ENCODE measurements at regions not wholly inside any gene's neighbourhood (a gene's known extent, or its start where the extent isn't known, plus 50 kb on each side); places are given as distances from the start of the nearest gene placed in this dataset.

DNA sequence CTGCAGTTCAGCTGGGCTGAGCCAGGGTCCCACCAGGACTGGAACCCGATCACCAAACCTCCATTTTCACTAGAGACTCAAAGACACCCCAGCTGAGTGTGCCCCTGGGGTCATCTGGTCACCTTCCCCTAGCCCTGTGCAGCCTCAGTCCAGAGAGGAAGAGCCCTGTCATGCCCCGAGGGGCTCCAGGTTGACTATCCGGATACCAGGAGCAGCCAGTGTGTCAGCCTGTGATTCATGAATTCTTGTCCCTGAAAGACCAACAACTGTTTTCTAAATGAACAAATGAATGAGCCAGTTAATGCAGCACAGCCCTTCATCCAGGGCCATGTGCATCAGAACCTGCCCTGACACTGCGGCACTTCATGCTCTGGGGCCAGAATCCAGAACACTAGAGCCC lies 201.9 kb upstream of the TCERG1L start:
- H3K4me1 Mint-ChIP-seq (ENCODE audit: low read depth): no peaks in the 10 kb centered on the region
- intact Hi-C loops (cut with micrococcal nuclease): no loop called here
- no peak overlapping the region for H3K4me3 Mint-ChIP-seq
- no peak overlapping the region for H3K27ac Mint-ChIP-seq
- no peak for DNase-seq (ENCODE audit: low spot score)
- H3K9me3 Mint-ChIP-seq: peaks cover 11% of the 10 kb centered on the region
- H3K36me3 Mint-ChIP-seq (ENCODE audit: low read depth): no peaks in the 10 kb centered on the region
- no peaks in the 10 kb centered on the region for H3K27me3 Mint-ChIP-seq (ENCODE audit: insufficient read depth)

DNA sequence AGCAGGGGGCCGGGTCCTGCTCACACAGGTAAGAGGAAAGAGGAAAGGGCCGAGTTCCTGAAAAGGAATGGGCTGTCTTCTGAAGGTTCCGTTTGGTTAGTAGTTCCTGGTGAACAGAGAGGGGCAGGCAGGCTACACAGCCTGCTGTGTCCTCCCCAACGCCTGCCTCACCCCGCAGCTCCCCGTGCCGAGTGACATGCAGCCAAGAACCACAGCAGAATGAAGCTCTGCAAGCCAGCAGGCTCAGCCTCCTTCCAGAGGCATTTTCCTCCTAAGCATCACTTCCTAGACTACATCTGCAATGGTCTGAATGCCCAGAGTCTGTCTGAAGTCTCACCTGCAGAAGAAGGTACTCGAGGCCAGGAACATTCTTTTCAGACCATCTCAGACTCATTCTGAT lies 202.4 kb upstream of the TCERG1L start:
- Mint-ChIP-seq H3K36me3 (ENCODE audit: low read depth) (no peaks in the 10 kb centered on the region), H3K4me3 (no peak overlapping the region), H3K4me1 (ENCODE audit: low read depth) (no peaks in the 10 kb centered on the region), H3K9me3 (peaks cover 11% of the 10 kb centered on the region), H3K27me3 (ENCODE audit: insufficient read depth) (no peaks in the 10 kb centered on the region), H3K27ac (no peak overlapping the region)
- no peak for DNase-seq (ENCODE audit: low spot score)
- intact Hi-C loops (cut with micrococcal nuclease): no loop called here

DNA sequence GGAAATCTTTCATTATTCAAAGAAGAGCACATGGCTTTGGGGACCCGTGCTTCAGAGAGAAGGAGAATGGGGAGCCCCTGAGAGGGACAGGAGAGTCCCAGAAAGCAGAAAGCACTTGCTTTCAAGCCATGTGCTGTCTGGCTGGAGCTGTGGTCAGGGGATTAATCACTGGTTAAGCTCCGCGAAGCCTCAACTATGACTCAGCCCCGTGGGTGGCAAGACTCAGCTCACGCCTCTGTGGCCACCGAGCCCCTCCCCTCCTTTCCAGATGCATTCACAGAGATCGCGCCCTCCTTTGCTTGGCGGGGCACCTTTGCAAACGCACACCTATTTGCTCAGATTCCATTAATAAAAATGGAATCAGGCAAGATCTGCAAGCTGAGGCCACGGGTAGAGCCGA lies 202.9 kb upstream of the TCERG1L start:
- Mint-ChIP-seq H3K36me3 (ENCODE audit: low read depth) (no peaks in the 10 kb centered on the region), H3K27ac (no peak overlapping the region), H3K9me3 (peaks cover 7% of the 10 kb centered on the region), H3K27me3 (ENCODE audit: insufficient read depth) (no peaks in the 10 kb centered on the region), H3K4me3 (no peak overlapping the region), H3K4me1 (ENCODE audit: low read depth) (no peaks in the 10 kb centered on the region)
- no peak for DNase-seq (ENCODE audit: low spot score)
- intact Hi-C loops (cut with micrococcal nuclease): no loop called here

DNA sequence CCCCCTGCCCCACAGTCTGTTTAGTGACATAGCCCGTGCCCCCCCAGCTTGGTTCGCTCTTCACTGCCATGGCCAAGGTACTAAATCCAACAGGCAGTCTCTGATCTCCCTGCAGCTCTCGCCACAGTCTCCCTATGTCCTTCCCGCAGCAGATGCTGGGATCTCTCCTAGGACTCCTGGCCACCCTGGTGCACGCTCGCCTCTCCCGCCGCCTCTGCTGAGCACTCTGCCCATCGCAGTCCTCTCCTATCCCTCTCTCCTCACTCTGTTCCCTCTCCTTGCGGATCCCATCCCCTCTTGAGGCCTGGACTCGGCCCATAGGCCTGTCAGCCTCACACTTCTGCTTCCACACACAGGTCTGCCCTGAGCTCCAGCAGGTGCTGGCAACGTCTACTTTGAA lies 204.8 kb upstream of the TCERG1L start:
- Mint-ChIP-seq H3K9me3 (no peaks in the 10 kb centered on the region), H3K4me1 (ENCODE audit: low read depth) (no peaks in the 10 kb centered on the region), H3K4me3 (no peak overlapping the region), H3K27me3 (ENCODE audit: insufficient read depth) (no peaks in the 10 kb centered on the region), H3K36me3 (ENCODE audit: low read depth) (no peaks in the 10 kb centered on the region), H3K27ac (no peak overlapping the region)
- intact Hi-C loops (cut with micrococcal nuclease): no loop called here
- no peak for DNase-seq (ENCODE audit: low spot score)

DNA sequence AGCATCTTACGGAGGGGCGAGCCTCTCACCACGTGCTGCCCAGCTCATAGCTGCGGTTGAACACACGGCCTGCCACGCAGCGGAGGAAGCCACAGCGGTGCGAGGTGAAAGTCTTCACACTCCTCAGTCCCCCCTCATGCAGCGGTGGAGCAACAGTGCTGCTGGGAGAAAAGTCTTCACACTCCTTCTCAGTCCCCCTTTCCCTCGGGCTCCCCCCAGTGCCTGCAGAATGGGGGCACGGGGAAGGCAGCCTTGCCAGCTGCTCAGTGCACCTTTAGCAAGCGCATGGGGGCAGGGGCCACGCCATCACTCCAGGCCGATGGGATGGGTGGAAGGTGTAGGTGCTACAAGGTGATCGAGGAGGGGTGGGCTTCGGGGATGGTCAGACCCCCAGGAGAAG lies 206.3 kb upstream of the TCERG1L start:
- Mint-ChIP-seq H3K36me3 (ENCODE audit: low read depth) (no peaks in the 10 kb centered on the region), H3K27me3 (ENCODE audit: insufficient read depth) (no peaks in the 10 kb centered on the region), H3K27ac (no peak overlapping the region), H3K9me3 (no peaks in the 10 kb centered on the region), H3K4me1 (ENCODE audit: low read depth) (no peaks in the 10 kb centered on the region), H3K4me3 (no peak overlapping the region)
- intact Hi-C loops (cut with micrococcal nuclease): no loop called here
- DNase-seq (ENCODE audit: low spot score): no peak

DNA sequence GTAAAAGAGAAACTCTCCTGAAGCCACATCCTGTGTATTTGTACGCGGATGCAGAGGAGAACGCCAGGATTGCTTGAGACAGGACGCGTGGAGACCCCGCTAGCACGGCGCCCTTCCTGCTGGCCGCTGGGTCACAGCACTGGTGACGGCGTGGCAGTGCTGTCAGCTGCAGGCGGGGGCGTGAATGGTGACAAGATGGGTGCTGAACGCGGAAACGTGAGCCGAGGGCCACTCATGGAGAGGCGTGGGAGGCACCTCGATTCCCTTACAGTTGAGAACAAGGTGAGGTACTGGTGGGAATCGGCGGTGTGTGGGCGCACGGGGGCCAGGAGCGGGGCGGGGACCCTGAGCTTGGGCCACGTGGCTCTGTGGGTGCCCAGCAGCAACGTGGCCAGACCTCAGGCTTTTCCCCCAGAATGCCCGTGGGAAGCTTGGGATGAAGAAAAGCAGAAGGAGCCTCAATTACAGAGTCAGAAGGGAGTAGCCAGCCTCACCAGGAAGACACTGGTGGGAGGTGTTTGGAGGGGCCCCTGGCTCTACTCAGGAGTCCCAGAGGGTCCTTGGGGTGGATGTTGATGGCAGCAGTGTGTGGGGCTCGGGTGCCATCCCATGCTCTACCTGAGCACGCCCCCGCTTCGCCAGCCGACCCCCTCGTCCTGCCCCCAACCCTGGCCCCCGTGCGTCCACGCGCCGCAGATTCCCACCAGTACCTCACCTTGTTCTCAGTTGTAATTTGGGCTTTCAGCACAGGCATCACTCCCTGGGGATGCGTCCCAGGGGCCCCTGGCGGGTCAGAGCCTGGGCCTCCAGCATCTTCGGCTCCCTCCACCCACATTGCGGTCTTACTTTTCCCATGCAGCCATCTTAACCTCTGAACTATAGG lies 208.4 kb upstream of the TCERG1L start:
- no peak overlapping the region for H3K4me3 Mint-ChIP-seq
- no peaks in the 10 kb centered on the region for H3K9me3 Mint-ChIP-seq
- H3K36me3 Mint-ChIP-seq (ENCODE audit: low read depth): no peaks in the 10 kb centered on the region
- no peaks in the 10 kb centered on the region for H3K4me1 Mint-ChIP-seq (ENCODE audit: low read depth)
- H3K27ac Mint-ChIP-seq: no peak overlapping the region
- H3K27me3 Mint-ChIP-seq (ENCODE audit: insufficient read depth): no peaks in the 10 kb centered on the region
- DNase-seq (ENCODE audit: low spot score): no peak
- intact Hi-C loops (cut with micrococcal nuclease): no loop called here

DNA sequence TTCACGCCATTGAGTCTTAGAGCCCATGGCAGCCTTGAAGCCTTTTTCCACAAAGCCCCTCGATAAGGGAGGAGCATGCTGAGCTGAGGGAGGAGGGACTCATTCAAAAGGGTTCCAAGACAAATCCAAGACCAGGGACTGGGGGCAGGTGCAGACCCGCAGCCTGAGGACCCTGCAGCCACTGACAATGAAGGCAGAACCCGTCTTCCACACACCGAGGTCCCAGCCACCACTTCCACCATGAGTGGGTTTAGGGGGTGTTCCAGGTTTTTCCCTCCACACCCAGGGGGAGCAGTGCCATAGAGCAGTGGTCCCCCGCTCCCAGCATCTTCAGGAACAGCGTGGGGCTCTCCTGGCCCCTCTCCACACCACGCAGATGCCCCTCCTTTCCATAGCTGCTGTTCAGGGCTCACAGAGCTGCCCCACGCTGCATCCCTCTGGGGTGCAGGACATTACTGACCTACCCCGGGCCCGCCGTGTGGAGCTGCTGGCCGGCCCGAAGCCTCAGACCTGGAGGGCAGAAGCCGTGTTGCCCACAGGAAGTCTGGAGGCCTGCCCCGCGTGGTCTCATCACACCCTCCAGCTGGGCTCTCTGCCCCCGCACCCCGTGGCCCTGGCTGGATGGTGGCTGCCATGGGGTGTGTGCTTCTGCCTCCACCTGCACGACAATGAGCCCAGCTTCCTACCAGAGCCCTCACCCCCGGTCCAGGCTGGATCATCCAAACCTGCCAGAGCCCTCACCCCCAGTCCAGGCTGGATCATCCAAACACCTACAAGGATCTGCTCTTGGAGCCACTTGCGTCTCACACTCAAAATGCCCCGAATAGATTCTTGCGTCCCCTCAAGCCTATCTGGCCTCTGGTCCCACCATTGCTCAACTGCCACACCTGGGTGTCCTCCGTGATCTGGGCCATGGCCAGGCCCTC lies 220.0 kb upstream of the TCERG1L start:
- DNase-seq (ENCODE audit: low spot score): no peak
- H3K36me3 Mint-ChIP-seq (ENCODE audit: low read depth): no peaks in the 10 kb centered on the region
- intact Hi-C loops (cut with micrococcal nuclease): no loop called here
- no peak overlapping the region for H3K27ac Mint-ChIP-seq
- H3K9me3 Mint-ChIP-seq: no peaks in the 10 kb centered on the region
- H3K4me1 Mint-ChIP-seq (ENCODE audit: low read depth): no peaks in the 10 kb centered on the region
- no peak overlapping the region for H3K4me3 Mint-ChIP-seq
- no peaks in the 10 kb centered on the region for H3K27me3 Mint-ChIP-seq (ENCODE audit: insufficient read depth)

DNA sequence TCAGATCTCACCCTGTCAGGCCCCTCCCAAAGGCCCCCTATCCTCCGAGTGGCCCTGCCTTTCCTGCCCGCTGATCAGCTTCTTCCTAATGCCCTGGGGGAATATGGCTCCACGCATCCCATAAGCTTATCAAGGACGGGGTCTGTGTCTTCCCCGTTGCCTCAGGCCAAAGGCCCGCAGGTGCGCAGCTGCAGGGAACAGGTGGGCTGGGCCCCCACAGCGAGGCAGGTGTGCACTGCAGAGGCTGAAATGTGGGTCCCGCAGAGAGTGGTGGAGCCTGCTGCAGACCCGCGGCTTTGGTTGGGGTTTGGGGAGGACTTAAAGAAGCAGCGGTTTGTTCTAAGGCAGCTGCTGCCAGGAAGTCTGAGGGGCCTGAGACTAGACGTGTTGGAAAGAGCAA lies 220.8 kb upstream of the TCERG1L start:
- intact Hi-C loops (cut with micrococcal nuclease): no loop called here

DNA sequence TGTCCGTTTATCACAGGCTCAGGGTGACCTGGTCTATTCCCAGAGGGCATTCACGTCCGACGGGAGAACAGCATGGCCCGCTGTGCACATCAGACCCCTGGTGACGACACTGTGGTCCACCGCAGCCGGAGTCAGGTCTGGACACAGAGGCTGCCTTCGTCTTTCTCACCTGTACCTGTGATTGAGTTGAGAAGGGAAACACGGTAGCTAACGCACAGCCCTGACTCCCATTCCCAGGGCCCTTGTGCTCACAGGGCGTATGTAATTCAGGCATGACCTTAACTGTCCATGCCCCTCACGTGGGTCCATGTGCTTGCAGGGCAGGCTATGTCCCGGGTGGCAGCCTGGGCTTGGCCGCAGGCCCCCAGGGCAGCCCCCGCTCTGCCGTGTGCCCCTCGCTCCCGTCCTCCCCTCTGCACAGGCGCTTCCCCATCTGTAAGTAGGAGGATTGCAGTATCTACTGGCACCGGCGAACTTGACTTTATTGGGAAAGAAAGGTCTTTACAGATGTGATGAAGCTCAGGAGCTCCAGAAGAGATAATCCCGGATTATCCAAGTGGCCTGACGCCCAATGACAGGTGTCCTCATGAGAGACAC lies 221.3 kb upstream of the TCERG1L start:
- no peak for DNase-seq (ENCODE audit: low spot score)
- Mint-ChIP-seq H3K27me3 (ENCODE audit: insufficient read depth) (no peaks in the 10 kb centered on the region), H3K9me3 (no peaks in the 10 kb centered on the region), H3K36me3 (ENCODE audit: low read depth) (no peaks in the 10 kb centered on the region), H3K27ac (no peak overlapping the region), H3K4me3 (no peak overlapping the region), H3K4me1 (ENCODE audit: low read depth) (no peaks in the 10 kb centered on the region)
- intact Hi-C loops (cut with micrococcal nuclease): no loop called here

More for the DNA sequence above, 220.8 kb upstream of the TCERG1L start:
- H3K36me3 Mint-ChIP-seq (ENCODE audit: low read depth): no peaks in the 10 kb centered on the region
- no peak for DNase-seq (ENCODE audit: low spot score)
- no peaks in the 10 kb centered on the region for H3K9me3 Mint-ChIP-seq
- no peak overlapping the region for H3K4me3 Mint-ChIP-seq
- H3K4me1 Mint-ChIP-seq (ENCODE audit: low read depth): no peaks in the 10 kb centered on the region
- no peaks in the 10 kb centered on the region for H3K27me3 Mint-ChIP-seq (ENCODE audit: insufficient read depth)
- no peak overlapping the region for H3K27ac Mint-ChIP-seq

DNA sequence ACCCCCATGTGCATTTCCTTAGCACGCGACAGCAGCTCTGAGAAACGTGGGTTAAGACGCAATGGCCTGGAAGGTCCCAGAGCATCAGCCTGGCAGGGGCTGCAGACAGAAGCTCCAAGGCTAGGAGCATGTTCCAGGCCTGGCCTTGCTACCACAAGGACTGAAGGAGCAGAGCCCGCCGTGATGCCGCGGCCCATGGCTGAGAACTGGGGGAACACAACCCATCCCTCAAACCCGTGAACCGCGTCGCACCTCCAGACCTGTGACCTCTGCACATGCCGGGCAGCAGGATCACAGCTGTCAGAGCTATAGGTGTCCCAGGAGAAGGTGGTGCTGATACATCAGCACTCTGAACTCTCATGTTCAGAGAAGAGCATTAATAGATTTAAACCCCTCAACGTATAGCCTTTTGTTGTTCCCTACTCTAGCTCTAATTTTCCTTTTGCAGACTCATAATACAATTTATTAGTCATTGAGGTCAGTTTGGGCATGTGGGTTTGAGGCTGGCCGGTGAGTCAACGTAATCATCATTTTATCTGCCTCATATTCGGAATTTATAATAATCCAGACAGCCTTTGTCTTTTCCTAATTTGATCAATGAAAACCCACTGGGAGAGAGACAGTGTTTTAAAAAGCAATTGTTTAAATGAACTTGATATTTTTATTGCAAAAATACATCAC lies 222.5 kb upstream of the TCERG1L start:
- no peak overlapping the region for H3K27ac Mint-ChIP-seq
- no peak overlapping the region for H3K4me3 Mint-ChIP-seq
- H3K4me1 Mint-ChIP-seq (ENCODE audit: low read depth): no peaks in the 10 kb centered on the region
- no peaks in the 10 kb centered on the region for H3K9me3 Mint-ChIP-seq
- intact Hi-C loops (cut with micrococcal nuclease): no loop called here
- H3K36me3 Mint-ChIP-seq (ENCODE audit: low read depth): no peaks in the 10 kb centered on the region
- H3K27me3 Mint-ChIP-seq (ENCODE audit: insufficient read depth): no peaks in the 10 kb centered on the region
- no peak for DNase-seq (ENCODE audit: low spot score)

DNA sequence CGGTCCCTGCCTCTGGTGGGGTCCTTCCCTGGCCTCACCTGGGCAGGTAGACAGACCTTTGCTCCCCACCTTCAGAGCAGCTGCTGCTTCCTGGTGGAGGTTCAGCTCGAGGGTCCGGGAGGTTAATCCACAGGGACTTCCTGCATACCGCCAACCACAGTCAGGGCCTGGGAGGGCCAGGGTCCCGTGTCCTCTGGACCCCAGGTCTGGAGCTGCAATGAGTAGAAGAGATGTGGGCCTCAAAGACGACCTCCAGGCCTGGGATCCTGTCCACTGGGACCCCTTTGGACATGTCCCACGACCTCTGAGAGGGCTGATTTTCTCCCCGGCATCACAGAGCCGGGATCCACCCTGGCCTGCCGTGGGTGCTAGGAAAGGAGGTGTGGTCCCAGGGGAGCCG lies 223.3 kb upstream of the TCERG1L start:
- H3K27ac Mint-ChIP-seq: no peak overlapping the region
- DNase-seq (ENCODE audit: low spot score): no peak
- H3K4me1 Mint-ChIP-seq (ENCODE audit: low read depth): no peaks in the 10 kb centered on the region
- H3K4me3 Mint-ChIP-seq: no peak overlapping the region
- H3K36me3 Mint-ChIP-seq (ENCODE audit: low read depth): no peaks in the 10 kb centered on the region
- intact Hi-C loops (cut with micrococcal nuclease): no loop called here
- H3K27me3 Mint-ChIP-seq (ENCODE audit: insufficient read depth): no peaks in the 10 kb centered on the region
- H3K9me3 Mint-ChIP-seq: no peaks in the 10 kb centered on the region

DNA sequence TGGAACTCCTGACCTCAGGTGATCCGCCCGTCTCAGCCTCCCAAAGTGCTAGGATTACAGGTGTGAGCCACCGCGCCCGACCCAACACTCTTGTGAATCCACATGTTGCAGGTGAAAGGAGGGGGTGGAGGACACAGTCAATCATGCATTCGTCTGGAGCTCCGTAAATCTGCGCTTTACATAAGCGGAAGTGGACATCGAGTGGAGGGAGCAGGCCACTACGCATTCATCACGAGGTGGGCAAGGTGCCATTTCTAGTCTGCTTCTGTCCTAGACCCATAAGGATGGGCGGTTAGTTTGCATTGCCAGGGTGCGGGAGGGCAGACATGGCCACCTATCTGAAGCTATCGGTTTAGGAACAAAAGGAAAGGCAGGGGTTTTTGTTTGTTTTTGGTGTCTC lies 225.2 kb upstream of the TCERG1L start:
- intact Hi-C loops (cut with micrococcal nuclease): no loop called here
- DNase-seq (ENCODE audit: low spot score): no peak
- no peaks in the 10 kb centered on the region for H3K36me3 Mint-ChIP-seq (ENCODE audit: low read depth)
- H3K27ac Mint-ChIP-seq: no peak overlapping the region
- H3K4me1 Mint-ChIP-seq (ENCODE audit: low read depth): no peaks in the 10 kb centered on the region
- no peak overlapping the region for H3K4me3 Mint-ChIP-seq
- no peaks in the 10 kb centered on the region for H3K9me3 Mint-ChIP-seq
- H3K27me3 Mint-ChIP-seq (ENCODE audit: insufficient read depth): peaks cover 2% of the 10 kb centered on the region
